GM12872 (cell line): ENCODE measurements at regions not wholly inside any gene's neighbourhood (a gene's known extent, or its start where the extent isn't known, plus 50 kb on each side); places are given as distances from the start of the nearest gene placed in this dataset.

Experiments
- TF ChIP-seq, protein P1 (sequence below): IDR thresholded peaks from 3 replicates; pipeline ENCODE4 v1.5.1; 2011; ENCODE audit warnings: low read depth, mild to moderate bottlenecking, low read length, moderate library complexity; ENCODE audit not compliant: insufficient read depth

DNA sequence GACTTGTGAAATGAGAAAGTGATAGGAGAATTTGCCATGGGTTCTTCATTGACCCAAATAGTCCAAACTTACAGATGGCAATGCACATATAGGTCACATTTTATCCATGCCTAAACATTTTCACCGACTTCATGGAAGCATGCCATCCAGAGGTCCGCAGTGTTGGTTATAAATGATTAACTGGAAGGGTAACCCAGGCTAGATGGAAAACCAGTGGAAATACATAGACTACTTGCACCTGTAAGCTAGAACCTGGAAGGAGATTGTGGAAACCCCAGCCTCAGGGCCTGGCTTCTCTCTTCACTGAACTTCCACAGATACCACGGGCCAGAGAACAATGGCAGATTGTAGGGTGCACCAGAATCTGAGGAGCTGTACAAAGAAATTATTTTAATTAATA is 103.8 kb upstream of the SYNDIG1 start:
- TF ChIP-seq, protein P1, sequence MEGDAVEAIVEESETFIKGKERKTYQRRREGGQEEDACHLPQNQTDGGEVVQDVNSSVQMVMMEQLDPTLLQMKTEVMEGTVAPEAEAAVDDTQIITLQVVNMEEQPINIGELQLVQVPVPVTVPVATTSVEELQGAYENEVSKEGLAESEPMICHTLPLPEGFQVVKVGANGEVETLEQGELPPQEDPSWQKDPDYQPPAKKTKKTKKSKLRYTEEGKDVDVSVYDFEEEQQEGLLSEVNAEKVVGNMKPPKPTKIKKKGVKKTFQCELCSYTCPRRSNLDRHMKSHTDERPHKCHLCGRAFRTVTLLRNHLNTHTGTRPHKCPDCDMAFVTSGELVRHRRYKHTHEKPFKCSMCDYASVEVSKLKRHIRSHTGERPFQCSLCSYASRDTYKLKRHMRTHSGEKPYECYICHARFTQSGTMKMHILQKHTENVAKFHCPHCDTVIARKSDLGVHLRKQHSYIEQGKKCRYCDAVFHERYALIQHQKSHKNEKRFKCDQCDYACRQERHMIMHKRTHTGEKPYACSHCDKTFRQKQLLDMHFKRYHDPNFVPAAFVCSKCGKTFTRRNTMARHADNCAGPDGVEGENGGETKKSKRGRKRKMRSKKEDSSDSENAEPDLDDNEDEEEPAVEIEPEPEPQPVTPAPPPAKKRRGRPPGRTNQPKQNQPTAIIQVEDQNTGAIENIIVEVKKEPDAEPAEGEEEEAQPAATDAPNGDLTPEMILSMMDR = no peak

DNA sequence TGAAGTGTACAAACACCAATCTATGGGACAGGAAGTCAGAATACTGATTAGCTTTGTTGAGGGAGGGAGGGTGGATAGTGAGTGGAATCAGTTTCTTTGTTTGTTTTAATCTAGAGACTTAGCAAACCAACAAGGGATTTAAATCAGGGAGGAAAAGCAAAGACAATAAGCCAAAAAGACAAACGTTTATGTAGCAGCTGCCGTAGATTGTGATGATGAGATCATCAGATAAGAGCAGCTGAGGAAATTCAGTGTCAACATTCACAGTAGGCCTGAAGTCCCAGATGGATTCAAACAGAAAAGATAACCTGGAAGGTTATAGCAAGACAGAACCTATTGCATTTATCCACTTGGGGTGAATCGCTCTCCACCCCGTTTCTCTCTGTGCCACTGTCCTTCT is 104.9 kb upstream of the SYNDIG1 start:
- TF ChIP-seq, protein P1 = no peak

DNA sequence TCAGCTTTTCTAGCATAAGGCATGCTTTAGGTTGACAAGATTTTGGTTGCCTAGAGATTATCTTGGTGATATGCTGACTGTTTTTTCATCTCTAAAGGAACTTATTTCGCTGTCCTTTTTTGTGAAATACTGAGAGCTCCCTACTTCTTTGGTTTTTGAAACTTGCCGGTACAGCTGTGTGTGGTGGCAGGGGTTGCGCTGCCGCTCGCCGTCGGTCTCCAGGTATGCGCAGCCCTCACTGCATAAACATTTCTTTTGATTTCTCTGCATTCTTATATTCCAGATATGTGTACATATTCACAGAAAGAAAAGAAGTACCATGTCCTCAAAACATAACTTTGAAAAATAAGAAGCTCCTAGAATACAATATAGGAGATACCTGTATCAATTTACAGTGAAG is 106.4 kb upstream of the SYNDIG1 start:
- TF ChIP-seq, protein P1 = no peak

DNA sequence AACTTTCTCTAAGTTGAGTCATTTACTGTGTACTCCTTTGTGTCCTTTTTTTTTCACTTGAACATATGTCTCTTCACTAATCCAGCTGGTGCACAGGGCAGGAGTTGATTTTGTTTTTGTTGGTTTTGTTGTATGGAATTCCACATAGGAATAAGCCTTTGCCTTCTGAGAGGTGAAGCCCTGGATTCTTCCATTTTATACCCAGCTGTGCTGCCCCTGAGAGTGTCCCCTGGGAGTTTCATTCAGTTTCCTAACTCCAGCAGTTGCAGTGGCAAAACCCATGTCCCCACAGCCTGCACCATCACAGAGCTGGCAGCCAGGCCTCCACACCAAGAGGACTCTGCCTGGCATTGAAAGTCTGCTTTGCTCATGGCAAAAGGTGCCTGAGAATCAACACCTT is 107.3 kb upstream of the SYNDIG1 start:
- TF ChIP-seq, protein P1 = no peak

DNA sequence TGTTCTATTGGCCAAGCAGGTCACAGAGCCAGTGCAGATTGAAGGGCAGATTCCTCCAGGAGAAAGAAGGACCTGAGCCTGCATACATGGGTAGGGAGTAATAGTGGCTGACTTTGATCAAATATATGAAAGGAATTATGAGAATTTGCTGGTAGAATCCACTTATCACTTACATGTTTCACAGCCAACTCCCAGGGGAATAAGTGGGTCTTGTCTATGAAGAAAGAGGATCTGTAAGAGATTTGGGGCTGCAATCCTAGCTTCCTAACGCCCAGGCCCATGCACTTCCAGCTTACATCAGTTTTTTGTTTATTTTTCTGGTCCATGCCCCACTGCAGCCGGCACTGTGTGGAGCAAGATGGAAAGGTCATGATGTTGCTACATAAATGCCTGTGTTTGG is 107.9 kb upstream of the SYNDIG1 start:
- TF ChIP-seq, protein P1 = no peak

DNA sequence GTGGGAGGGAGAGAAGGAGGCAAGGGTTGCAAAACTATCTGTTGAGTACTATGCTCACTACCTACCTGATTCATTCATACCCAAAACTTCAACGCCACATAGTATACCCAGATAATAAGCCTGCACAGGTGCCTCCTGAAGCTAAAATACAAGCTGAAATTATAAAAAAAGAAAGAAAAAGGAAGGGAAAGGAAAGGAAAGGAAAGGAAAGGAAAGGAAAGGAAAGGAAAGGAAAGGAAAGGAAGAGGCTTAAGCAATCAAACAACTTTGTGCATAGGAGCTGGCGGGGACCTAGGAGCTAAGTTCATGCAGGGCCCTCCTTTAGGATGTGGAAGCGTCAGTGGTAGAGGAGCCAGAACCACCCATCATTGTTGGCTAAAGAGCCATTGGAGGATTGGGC is 108.9 kb upstream of the SYNDIG1 start:
- TF ChIP-seq, protein P1 = no peak

DNA sequence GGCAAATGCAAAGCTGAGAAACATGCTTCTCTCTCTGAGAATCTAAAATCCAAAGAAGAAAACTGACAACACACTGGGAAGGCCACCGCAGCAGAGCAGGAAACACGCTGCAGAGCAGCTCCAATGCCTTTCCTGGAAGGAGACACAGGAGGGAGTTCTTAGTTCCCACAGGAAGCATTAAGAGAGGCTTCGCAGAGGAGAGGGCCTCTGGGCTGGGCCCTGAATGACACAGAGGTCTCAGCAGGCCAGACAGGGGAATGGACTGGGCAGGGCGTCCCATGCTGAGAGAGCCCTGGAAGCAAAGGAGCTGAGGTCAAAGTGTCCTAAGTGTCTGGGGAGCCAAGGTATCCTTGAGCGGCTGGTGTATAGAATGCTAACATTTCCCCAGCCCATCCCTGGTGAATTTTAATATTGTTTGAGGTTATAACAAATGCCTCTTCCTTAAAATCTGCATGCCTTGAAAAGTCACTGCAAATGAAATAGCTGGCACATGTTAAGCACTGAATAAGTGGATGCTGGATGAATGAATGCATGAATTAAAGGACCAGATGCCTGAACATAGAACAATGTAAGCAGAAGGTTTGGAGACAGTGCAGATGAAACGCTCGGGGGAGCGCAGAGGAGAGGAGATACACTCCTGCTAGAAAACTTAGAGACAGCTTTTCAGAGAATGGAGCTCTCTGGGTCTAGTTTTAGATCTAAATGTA is 110.0 kb upstream of the SYNDIG1 start:
- TF ChIP-seq, protein P1 = no peak

DNA sequence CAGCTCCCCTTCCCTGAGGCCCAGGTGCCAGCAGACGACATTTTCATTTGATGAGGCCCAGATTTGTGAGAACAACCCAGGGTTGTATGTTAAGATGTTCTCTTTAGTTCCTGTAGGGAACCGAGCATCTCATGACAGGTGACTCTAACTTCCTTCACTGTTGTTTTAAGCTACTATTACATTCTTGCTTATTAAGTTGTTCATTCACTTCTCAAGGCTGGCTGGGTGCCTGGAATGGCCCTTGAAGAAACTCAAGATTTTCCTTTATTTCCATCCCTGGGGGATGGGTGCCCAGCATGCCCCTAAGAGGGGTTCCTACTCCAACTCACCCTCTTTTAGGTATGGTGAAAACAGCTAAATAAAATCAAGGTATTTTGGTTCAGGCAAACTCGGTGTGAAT is 111.5 kb upstream of the SYNDIG1 start:
- TF ChIP-seq, protein P1 = no peak
